ENCODE measurements at regions not wholly inside any gene's neighbourhood (a gene's known extent, or its start where the extent isn't known, plus 50 kb on each side); places are given as distances from the start of the nearest gene placed in this dataset.
"Not testable (repeated sequence)": the region's sequence is repeated elsewhere in the genome, so short reads cannot be mapped to it uniquely, and the experiment has no call there.

DNA sequence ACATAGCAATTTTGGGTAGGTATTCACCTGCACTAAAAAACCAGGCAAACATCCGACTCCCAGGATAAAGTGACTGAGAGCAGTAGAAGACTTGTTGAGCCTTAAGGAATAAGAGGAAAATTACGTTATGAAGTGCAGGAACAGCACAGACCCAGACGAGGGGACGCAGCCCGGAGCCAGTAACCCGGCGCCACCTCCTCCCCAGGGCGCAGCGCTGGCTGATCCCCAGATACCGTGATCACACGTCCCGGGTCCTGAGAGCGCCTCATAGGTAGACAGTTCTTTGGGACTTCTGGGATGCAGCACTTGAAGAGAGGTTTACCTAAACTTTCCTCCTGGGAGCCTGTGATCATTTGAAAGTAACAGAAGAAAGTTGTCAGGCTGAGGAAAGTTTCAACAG, 1379.7 kb downstream of the CDH12 start:
- TF ChIP-seq, protein P1, sequence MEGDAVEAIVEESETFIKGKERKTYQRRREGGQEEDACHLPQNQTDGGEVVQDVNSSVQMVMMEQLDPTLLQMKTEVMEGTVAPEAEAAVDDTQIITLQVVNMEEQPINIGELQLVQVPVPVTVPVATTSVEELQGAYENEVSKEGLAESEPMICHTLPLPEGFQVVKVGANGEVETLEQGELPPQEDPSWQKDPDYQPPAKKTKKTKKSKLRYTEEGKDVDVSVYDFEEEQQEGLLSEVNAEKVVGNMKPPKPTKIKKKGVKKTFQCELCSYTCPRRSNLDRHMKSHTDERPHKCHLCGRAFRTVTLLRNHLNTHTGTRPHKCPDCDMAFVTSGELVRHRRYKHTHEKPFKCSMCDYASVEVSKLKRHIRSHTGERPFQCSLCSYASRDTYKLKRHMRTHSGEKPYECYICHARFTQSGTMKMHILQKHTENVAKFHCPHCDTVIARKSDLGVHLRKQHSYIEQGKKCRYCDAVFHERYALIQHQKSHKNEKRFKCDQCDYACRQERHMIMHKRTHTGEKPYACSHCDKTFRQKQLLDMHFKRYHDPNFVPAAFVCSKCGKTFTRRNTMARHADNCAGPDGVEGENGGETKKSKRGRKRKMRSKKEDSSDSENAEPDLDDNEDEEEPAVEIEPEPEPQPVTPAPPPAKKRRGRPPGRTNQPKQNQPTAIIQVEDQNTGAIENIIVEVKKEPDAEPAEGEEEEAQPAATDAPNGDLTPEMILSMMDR (IDR thresholded peaks at IDR 0.05) = not testable (repeated sequence)
- not testable (repeated sequence) for TF ChIP-seq EP300 (IDR thresholded peaks at IDR 0.05; ENCODE audit: low read depth); POLR2A (IDR thresholded peaks at IDR 0.05)

All from transverse colon (tissue), 3 donors.